AG08395 (cell line): ENCODE measurements at regions not wholly inside any gene's neighbourhood (a gene's known extent, or its start where the extent isn't known, plus 50 kb on each side); places are given as distances from the start of the nearest gene placed in this dataset.
A peak's percentile ranks its signal among the peaks of the same experiment; 100 is the strongest.

ENCODE experiments used
- DNase-seq: peaks from one replicate; pipeline ENCODE4 v3.0.0; 2012; ENCODE audit warnings: mixed read lengths, low spot score

GRCh38 chr13:47337781-47338507 lies 441.1 kb upstream of the HTR2A start:
- peak; percentile 27 for DNase-seq

- DNase-seq = peak; percentile 82
Measured at GRCh38 chr13:47334173-47334572, 437.3 kb upstream of the HTR2A start.

GRCh38 chr13:47332149-47332548 lies 435.3 kb upstream of the HTR2A start:
- DNase-seq = no peak

GRCh38 chr13:47330031-47330430 lies 433.2 kb upstream of the HTR2A start:
- no peak for DNase-seq

GRCh38 chr13:47327861-47328260 lies 431.0 kb upstream of the HTR2A start:
- DNase-seq = no peak

GRCh38 chr13:47326061-47326460 lies 429.2 kb upstream of the HTR2A start:
- DNase-seq = peak; percentile 37

- no peak for DNase-seq
Measured at GRCh38 chr13:47317356-47317755, 420.5 kb upstream of the HTR2A start.

- DNase-seq = no peak
Measured at GRCh38 chr13:47310401-47310800, 413.5 kb upstream of the HTR2A start.

GRCh38 chr13:47306991-47307390 lies 410.1 kb upstream of the HTR2A start:
- no peak for DNase-seq

GRCh38 chr13:47303626-47304025 lies 406.8 kb upstream of the HTR2A start:
- no peak for DNase-seq

GRCh38 chr13:47299304-47299703 lies 402.5 kb upstream of the HTR2A start:
- no peak for DNase-seq

GRCh38 chr13:47298506-47298905 lies 401.7 kb upstream of the HTR2A start:
- no peak for DNase-seq

- DNase-seq = no peak
Measured at GRCh38 chr13:47294691-47295090, 397.8 kb upstream of the HTR2A start.

GRCh38 chr13:47291107-47291656 lies 394.3 kb upstream of the HTR2A start:
- DNase-seq = no peak

- DNase-seq = no peak
Measured at GRCh38 chr13:47289567-47289966, 392.7 kb upstream of the HTR2A start.

GRCh38 chr13:47288546-47288945 lies 391.7 kb upstream of the HTR2A start:
- DNase-seq = no peak

- DNase-seq = peak; percentile 48
Measured at GRCh38 chr13:47287291-47287751, 390.5 kb upstream of the HTR2A start.

- DNase-seq = no peak
Measured at GRCh38 chr13:47281991-47282390, 385.1 kb upstream of the HTR2A start.

- DNase-seq = no peak
Measured at GRCh38 chr13:47279920-47280319, 383.1 kb upstream of the HTR2A start.

- no peak for DNase-seq
Measured at GRCh38 chr13:47277774-47278173, 380.9 kb upstream of the HTR2A start.

- no peak for DNase-seq
Measured at GRCh38 chr13:47268270-47268669, 371.4 kb upstream of the HTR2A start.

GRCh38 chr13:47258384-47258783 lies 361.5 kb upstream of the HTR2A start:
- DNase-seq = no peak

- DNase-seq = peak; percentile 85
Measured at GRCh38 chr13:47256618-47257017, 359.8 kb upstream of the HTR2A start.

GRCh38 chr13:47252627-47253026 lies 355.8 kb upstream of the HTR2A start:
- DNase-seq = peak; percentile 40
